ENCODE measurements at regions not wholly inside any gene's neighbourhood (a gene's known extent, or its start where the extent isn't known, plus 50 kb on each side); places are given as distances from the start of the nearest gene placed in this dataset.
"Not testable (repeated sequence)": the region's sequence is repeated elsewhere in the genome, so short reads cannot be mapped to it uniquely, and the experiment has no call there.

GRCh38 chr15:20473465-20473864 lies 68.1 kb downstream of the GOLGA6L6 start:
- H3K56ac ChIP-seq (ENCODE audit: low read length); H3K4me2 ChIP-seq (ENCODE audit: low read length); H2AK5ac ChIP-seq (ENCODE audit: low read length); H3K4me3 ChIP-seq (ENCODE audit: low read length); H4K5ac ChIP-seq (ENCODE audit: low read length); H3K27me3 ChIP-seq (ENCODE audit: insufficient read depth, low read length, poor library complexity); H3K9ac ChIP-seq (ENCODE audit: low read length); H3K79me1 ChIP-seq (ENCODE audit: low read length); H3K79me2 ChIP-seq (ENCODE audit: control insufficient read depth, insufficient read depth, low read length); H2BK15ac ChIP-seq (replicated peaks; ENCODE audit: low read depth); H3K4ac ChIP-seq (ENCODE audit: low read depth, low read length); H2BK120ac ChIP-seq (ENCODE audit: low read depth, low read length); H3K4me1 ChIP-seq (ENCODE audit: control insufficient read depth, low read depth, low read length); H3K36me3 ChIP-seq (ENCODE audit: control insufficient read depth, insufficient read depth, low read length); H3K27ac ChIP-seq (ENCODE audit: low read depth, low read length); DNase-seq; H2BK5ac ChIP-seq (ENCODE audit: low read length); H3K18ac ChIP-seq (ENCODE audit: low read length); H4K8ac ChIP-seq (ENCODE audit: low read depth, low read length); H3K23ac ChIP-seq (ENCODE audit: low read length): not testable (repeated sequence)
- no CpG with 5 or more reads among the region's 2 CpGs for WGBS (ENCODE audit: extremely low coverage, insufficient coverage, low lambda C conversion rate)

GRCh38 chr15:20472983-20473382 lies 68.6 kb downstream of the GOLGA6L6 start:
- H3K27me3 ChIP-seq (ENCODE audit: insufficient read depth, low read length, poor library complexity); H2BK5ac ChIP-seq (ENCODE audit: low read length); H2AK5ac ChIP-seq (ENCODE audit: low read length); H3K36me3 ChIP-seq (ENCODE audit: control insufficient read depth, insufficient read depth, low read length); H3K4me3 ChIP-seq (ENCODE audit: low read length); DNase-seq; H3K23ac ChIP-seq (ENCODE audit: low read length); H3K4ac ChIP-seq (ENCODE audit: low read depth, low read length); H4K5ac ChIP-seq (ENCODE audit: low read length); H3K79me1 ChIP-seq (ENCODE audit: low read length); H3K79me2 ChIP-seq (ENCODE audit: control insufficient read depth, insufficient read depth, low read length); H2BK120ac ChIP-seq (ENCODE audit: low read depth, low read length); H3K56ac ChIP-seq (ENCODE audit: low read length); H2BK15ac ChIP-seq (replicated peaks; ENCODE audit: low read depth); H3K18ac ChIP-seq (ENCODE audit: low read length); H3K4me2 ChIP-seq (ENCODE audit: low read length); H4K8ac ChIP-seq (ENCODE audit: low read depth, low read length); H3K9ac ChIP-seq (ENCODE audit: low read length); H3K27ac ChIP-seq (ENCODE audit: low read depth, low read length); H3K4me1 ChIP-seq (ENCODE audit: control insufficient read depth, low read depth, low read length): not testable (repeated sequence)
- no CpG with 5 or more reads among the region's 4 CpGs for WGBS (ENCODE audit: extremely low coverage, insufficient coverage, low lambda C conversion rate)

GRCh38 chr15:20470810-20471209 lies 70.8 kb downstream of the GOLGA6L6 start:
- H3K79me2 ChIP-seq (ENCODE audit: control insufficient read depth, insufficient read depth, low read length); H3K18ac ChIP-seq (ENCODE audit: low read length); DNase-seq; H3K23ac ChIP-seq (ENCODE audit: low read length); H3K4ac ChIP-seq (ENCODE audit: low read depth, low read length); H2AK5ac ChIP-seq (ENCODE audit: low read length); H3K4me3 ChIP-seq (ENCODE audit: low read length); H2BK15ac ChIP-seq (replicated peaks; ENCODE audit: low read depth); H3K36me3 ChIP-seq (ENCODE audit: control insufficient read depth, insufficient read depth, low read length); H2BK5ac ChIP-seq (ENCODE audit: low read length); H3K27me3 ChIP-seq (ENCODE audit: insufficient read depth, low read length, poor library complexity); H2BK120ac ChIP-seq (ENCODE audit: low read depth, low read length); H3K4me1 ChIP-seq (ENCODE audit: control insufficient read depth, low read depth, low read length); H3K4me2 ChIP-seq (ENCODE audit: low read length); H3K9ac ChIP-seq (ENCODE audit: low read length); H3K56ac ChIP-seq (ENCODE audit: low read length); H4K5ac ChIP-seq (ENCODE audit: low read length); H3K79me1 ChIP-seq (ENCODE audit: low read length); H4K8ac ChIP-seq (ENCODE audit: low read depth, low read length); H3K27ac ChIP-seq (ENCODE audit: low read depth, low read length): not testable (repeated sequence)
- no CpG with 5 or more reads among the region's 6 CpGs for WGBS (ENCODE audit: extremely low coverage, insufficient coverage, low lambda C conversion rate)

GRCh38 chr15:20441138-20441537 lies 100.5 kb downstream of the GOLGA6L6 start:
- H3K27me3 ChIP-seq (ENCODE audit: insufficient read depth, low read length, poor library complexity); H3K23ac ChIP-seq (ENCODE audit: low read length); H2BK120ac ChIP-seq (ENCODE audit: low read depth, low read length); H2BK5ac ChIP-seq (ENCODE audit: low read length); H3K56ac ChIP-seq (ENCODE audit: low read length); DNase-seq; H3K36me3 ChIP-seq (ENCODE audit: control insufficient read depth, insufficient read depth, low read length); H4K8ac ChIP-seq (ENCODE audit: low read depth, low read length); H3K18ac ChIP-seq (ENCODE audit: low read length); H3K4me2 ChIP-seq (ENCODE audit: low read length); H4K5ac ChIP-seq (ENCODE audit: low read length); H3K4me1 ChIP-seq (ENCODE audit: control insufficient read depth, low read depth, low read length); H2AK5ac ChIP-seq (ENCODE audit: low read length); H2BK15ac ChIP-seq (replicated peaks; ENCODE audit: low read depth); H3K9ac ChIP-seq (ENCODE audit: low read length); H3K79me1 ChIP-seq (ENCODE audit: low read length); H3K27ac ChIP-seq (ENCODE audit: low read depth, low read length); H3K4ac ChIP-seq (ENCODE audit: low read depth, low read length); H3K79me2 ChIP-seq (ENCODE audit: control insufficient read depth, insufficient read depth, low read length); H3K4me3 ChIP-seq (ENCODE audit: low read length): not testable (repeated sequence)
- no CpG with 5 or more reads among the region's 3 CpGs for WGBS (ENCODE audit: extremely low coverage, insufficient coverage, low lambda C conversion rate)

- H3K36me3 ChIP-seq (ENCODE audit: control insufficient read depth, insufficient read depth, low read length); H3K27ac ChIP-seq (ENCODE audit: low read depth, low read length); H3K4me3 ChIP-seq (ENCODE audit: low read length); H2AK5ac ChIP-seq (ENCODE audit: low read length); H3K23ac ChIP-seq (ENCODE audit: low read length); H3K27me3 ChIP-seq (ENCODE audit: insufficient read depth, low read length, poor library complexity); H2BK5ac ChIP-seq (ENCODE audit: low read length); H3K56ac ChIP-seq (ENCODE audit: low read length); H3K4ac ChIP-seq (ENCODE audit: low read depth, low read length); H2BK15ac ChIP-seq (replicated peaks; ENCODE audit: low read depth); H3K79me1 ChIP-seq (ENCODE audit: low read length); H4K8ac ChIP-seq (ENCODE audit: low read depth, low read length); DNase-seq; H3K9ac ChIP-seq (ENCODE audit: low read length); H4K5ac ChIP-seq (ENCODE audit: low read length); H3K18ac ChIP-seq (ENCODE audit: low read length); H2BK120ac ChIP-seq (ENCODE audit: low read depth, low read length); H3K4me1 ChIP-seq (ENCODE audit: control insufficient read depth, low read depth, low read length); H3K79me2 ChIP-seq (ENCODE audit: control insufficient read depth, insufficient read depth, low read length); H3K4me2 ChIP-seq (ENCODE audit: low read length): not testable (repeated sequence)
- WGBS (ENCODE audit: extremely low coverage, insufficient coverage, low lambda C conversion rate): no CpG with 5 or more reads among the region's 11 CpGs
Observed at GRCh38 chr15:20440390-20440789, 101.2 kb downstream of the GOLGA6L6 start.

- WGBS (ENCODE audit: extremely low coverage, insufficient coverage, low lambda C conversion rate): no CpG with 5 or more reads among the region's 15 CpGs
- not testable (repeated sequence) for H3K4me1 ChIP-seq (ENCODE audit: control insufficient read depth, low read depth, low read length); H3K27me3 ChIP-seq (ENCODE audit: insufficient read depth, low read length, poor library complexity); H3K56ac ChIP-seq (ENCODE audit: low read length); H3K23ac ChIP-seq (ENCODE audit: low read length); H3K9ac ChIP-seq (ENCODE audit: low read length); H2BK5ac ChIP-seq (ENCODE audit: low read length); H3K79me2 ChIP-seq (ENCODE audit: control insufficient read depth, insufficient read depth, low read length); H3K27ac ChIP-seq (ENCODE audit: low read depth, low read length); DNase-seq; H2AK5ac ChIP-seq (ENCODE audit: low read length); H2BK15ac ChIP-seq (replicated peaks; ENCODE audit: low read depth); H2BK120ac ChIP-seq (ENCODE audit: low read depth, low read length); H3K18ac ChIP-seq (ENCODE audit: low read length); H3K4ac ChIP-seq (ENCODE audit: low read depth, low read length); H3K79me1 ChIP-seq (ENCODE audit: low read length); H3K36me3 ChIP-seq (ENCODE audit: control insufficient read depth, insufficient read depth, low read length); H3K4me2 ChIP-seq (ENCODE audit: low read length); H4K5ac ChIP-seq (ENCODE audit: low read length); H4K8ac ChIP-seq (ENCODE audit: low read depth, low read length); H3K4me3 ChIP-seq (ENCODE audit: low read length)
Observed at GRCh38 chr15:20439111-20439510, 102.5 kb downstream of the GOLGA6L6 start.

Measured in mesendoderm (in vitro differentiated cells).